ENCODE measurements at regions not wholly inside any gene's neighbourhood (a gene's known extent, or its start where the extent isn't known, plus 50 kb on each side); places are given as distances from the start of the nearest gene placed in this dataset.
A peak's percentile ranks its signal among the peaks of the same experiment; 100 is the strongest.

DNA sequence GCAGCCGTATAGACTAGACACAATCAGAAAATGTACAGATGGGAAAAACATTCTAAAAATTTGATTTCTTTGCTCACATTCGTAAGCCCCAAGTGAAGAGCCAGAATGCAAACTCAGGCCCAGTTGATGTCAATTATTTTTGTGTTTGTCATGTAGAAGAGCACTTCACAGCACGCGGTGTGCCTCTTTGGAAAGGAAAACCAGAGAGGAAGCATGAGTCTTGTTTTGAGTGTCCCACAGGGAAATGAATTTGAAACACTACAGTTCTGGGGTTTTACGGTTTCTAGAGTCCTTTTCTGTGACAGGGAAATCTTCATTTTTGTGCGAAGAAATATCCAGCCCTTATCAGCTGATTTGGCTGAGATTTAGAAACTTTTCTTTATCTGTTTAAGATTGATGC is 554.6 kb upstream of the BOD1L1 start:
- TF ChIP-seq, protein P1, sequence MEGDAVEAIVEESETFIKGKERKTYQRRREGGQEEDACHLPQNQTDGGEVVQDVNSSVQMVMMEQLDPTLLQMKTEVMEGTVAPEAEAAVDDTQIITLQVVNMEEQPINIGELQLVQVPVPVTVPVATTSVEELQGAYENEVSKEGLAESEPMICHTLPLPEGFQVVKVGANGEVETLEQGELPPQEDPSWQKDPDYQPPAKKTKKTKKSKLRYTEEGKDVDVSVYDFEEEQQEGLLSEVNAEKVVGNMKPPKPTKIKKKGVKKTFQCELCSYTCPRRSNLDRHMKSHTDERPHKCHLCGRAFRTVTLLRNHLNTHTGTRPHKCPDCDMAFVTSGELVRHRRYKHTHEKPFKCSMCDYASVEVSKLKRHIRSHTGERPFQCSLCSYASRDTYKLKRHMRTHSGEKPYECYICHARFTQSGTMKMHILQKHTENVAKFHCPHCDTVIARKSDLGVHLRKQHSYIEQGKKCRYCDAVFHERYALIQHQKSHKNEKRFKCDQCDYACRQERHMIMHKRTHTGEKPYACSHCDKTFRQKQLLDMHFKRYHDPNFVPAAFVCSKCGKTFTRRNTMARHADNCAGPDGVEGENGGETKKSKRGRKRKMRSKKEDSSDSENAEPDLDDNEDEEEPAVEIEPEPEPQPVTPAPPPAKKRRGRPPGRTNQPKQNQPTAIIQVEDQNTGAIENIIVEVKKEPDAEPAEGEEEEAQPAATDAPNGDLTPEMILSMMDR (IDR thresholded peaks at IDR 0.05) = no peak
- H3K79me2 ChIP-seq = no peaks in the 10 kb centered on the region
- no peaks in the 10 kb centered on the region for H3K36me3 ChIP-seq (ENCODE audit: control insufficient read depth, insufficient read depth, low read length)
- H3K4me1 ChIP-seq = peaks cover 9% of the 10 kb centered on the region
- H2AFZ ChIP-seq = no peak overlapping the region
- H3K27me3 ChIP-seq (ENCODE audit: control insufficient read depth, insufficient read depth, low read length) = no peaks in the 10 kb centered on the region
- H3K4me3 ChIP-seq (ENCODE audit: low read depth, low read length) = no peak overlapping the region
- no peaks in the 10 kb centered on the region for H3K9me3 ChIP-seq (ENCODE audit: control insufficient read depth, low read length)
- H3K27ac ChIP-seq = no peak overlapping the region
- no peak overlapping the region for H3K9ac ChIP-seq
- no peak overlapping the region for H3K4me2 ChIP-seq (ENCODE audit: low read length)

DNA sequence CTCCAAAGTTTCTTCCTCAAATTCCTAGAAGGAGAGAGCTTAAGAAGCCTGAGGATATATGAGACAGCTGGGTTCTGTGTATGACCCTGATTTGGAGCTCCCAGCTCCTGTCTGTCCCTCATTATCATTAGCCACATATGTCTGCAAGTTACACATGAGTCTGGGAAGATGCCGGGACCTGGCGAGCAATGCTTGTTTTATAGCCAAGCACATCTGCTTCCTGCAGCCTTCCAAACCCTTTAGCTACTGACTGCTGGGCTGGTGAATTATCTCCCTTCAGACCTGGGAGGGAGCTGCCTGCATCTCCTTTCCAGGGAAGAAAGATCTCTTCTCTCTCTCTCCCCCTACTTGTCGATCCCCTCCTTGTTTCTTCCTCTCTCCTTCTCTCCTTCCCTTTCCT is 556.7 kb upstream of the BOD1L1 start:
- Histone ChIP-seq H3K27me3 (ENCODE audit: control insufficient read depth, insufficient read depth, low read length) (no peaks in the 10 kb centered on the region), H3K4me3 (ENCODE audit: low read depth, low read length) (no peak overlapping the region), H3K27ac (no peak overlapping the region), H3K9ac (no peak overlapping the region), H3K36me3 (ENCODE audit: control insufficient read depth, insufficient read depth, low read length) (no peaks in the 10 kb centered on the region), H3K79me2 (no peaks in the 10 kb centered on the region), H3K4me1 (peaks cover 6% of the 10 kb centered on the region), H3K9me3 (ENCODE audit: control insufficient read depth, low read length) (no peaks in the 10 kb centered on the region), H3K4me2 (ENCODE audit: low read length) (no peak overlapping the region), H2AFZ (peak overlapping the region; percentile 33)
- TF ChIP-seq, protein P1 (IDR thresholded peaks at IDR 0.05) = no peak

DNA sequence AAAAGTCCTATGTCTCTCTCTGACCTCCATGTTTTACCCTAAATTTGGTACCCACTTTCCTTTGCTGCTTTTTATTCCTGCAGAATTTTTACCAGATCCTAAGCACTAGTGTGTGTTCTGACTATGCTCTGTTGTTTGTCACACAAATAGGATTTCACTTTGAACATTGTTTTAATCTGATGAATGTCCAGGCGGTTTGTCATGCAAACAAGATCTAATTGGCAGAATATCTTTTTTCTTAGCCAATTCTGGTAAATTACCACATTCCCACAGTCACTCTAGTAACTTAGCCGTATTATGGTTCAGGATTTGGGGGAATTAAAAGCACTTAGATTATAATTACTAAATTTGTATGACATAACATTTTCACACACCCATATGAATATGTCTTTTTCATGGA is 557.2 kb upstream of the BOD1L1 start:
- Histone ChIP-seq H3K27ac (no peak overlapping the region), H3K9ac (no peak overlapping the region), H2AFZ (no peak overlapping the region), H3K79me2 (no peaks in the 10 kb centered on the region), H3K4me2 (ENCODE audit: low read length) (no peak overlapping the region), H3K4me1 (peaks cover 6% of the 10 kb centered on the region), H3K27me3 (ENCODE audit: control insufficient read depth, insufficient read depth, low read length) (no peaks in the 10 kb centered on the region), H3K4me3 (ENCODE audit: low read depth, low read length) (no peak overlapping the region), H3K9me3 (ENCODE audit: control insufficient read depth, low read length) (no peaks in the 10 kb centered on the region), H3K36me3 (ENCODE audit: control insufficient read depth, insufficient read depth, low read length) (no peaks in the 10 kb centered on the region)
- TF ChIP-seq, protein P1 (IDR thresholded peaks at IDR 0.05) = no peak

DNA sequence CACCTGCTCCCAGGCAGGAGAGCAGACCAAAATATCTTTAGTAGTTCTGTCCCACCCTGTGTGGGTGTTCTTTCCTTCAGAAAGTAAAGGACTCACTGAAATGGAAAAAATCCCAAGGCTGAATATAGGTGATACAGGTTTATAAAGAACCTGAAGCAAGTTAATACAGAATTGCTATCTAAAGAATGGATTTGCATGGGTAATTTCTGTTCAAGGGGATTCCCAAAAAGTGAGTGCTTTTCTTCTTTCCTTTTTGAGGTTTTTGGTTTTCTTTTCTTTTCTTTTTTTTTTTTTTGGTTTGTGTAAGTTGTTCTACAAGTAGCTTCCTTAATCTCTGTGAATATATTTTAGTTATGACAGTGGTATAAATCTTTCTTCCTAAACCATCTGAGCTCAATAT is 560.7 kb upstream of the BOD1L1 start:
- peaks cover 6% of the 10 kb centered on the region for H3K4me1 ChIP-seq
- H3K79me2 ChIP-seq = no peaks in the 10 kb centered on the region
- H3K4me2 ChIP-seq (ENCODE audit: low read length) = no peak overlapping the region
- TF ChIP-seq, protein P1 (IDR thresholded peaks at IDR 0.05) = no peak
- no peak overlapping the region for H2AFZ ChIP-seq
- no peak overlapping the region for H3K9ac ChIP-seq
- no peak overlapping the region for H3K4me3 ChIP-seq (ENCODE audit: low read depth, low read length)
- no peaks in the 10 kb centered on the region for H3K27me3 ChIP-seq (ENCODE audit: control insufficient read depth, insufficient read depth, low read length)
- H3K27ac ChIP-seq = no peak overlapping the region
- H3K36me3 ChIP-seq (ENCODE audit: control insufficient read depth, insufficient read depth, low read length) = no peaks in the 10 kb centered on the region
- no peaks in the 10 kb centered on the region for H3K9me3 ChIP-seq (ENCODE audit: control insufficient read depth, low read length)

DNA sequence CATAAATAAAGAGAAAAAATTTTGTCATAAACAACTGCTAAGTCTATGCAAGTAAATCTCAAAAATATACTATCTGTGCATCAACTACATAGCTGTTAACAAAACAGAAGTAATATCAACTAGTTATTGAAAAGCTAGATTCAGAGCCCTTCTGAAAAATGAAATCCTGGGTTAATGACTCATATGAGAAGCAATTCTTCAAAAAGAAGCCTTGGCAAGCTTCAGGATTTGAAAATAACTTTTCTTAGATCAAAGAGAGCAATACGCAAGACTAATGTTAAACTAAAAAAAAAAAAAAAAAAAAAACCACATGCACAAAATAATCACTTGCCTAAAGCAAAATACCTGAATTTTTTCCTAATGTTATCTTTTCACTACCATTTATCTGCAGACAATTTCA is 566.1 kb upstream of the BOD1L1 start:
- H2AFZ ChIP-seq = no peak overlapping the region
- TF ChIP-seq, protein P1 (IDR thresholded peaks at IDR 0.05) = no peak

More for the DNA sequence above, 566.1 kb upstream of the BOD1L1 start:
- H3K79me2 ChIP-seq = no peaks in the 10 kb centered on the region
- no peak overlapping the region for H3K4me3 ChIP-seq (ENCODE audit: low read depth, low read length)
- no peaks in the 10 kb centered on the region for H3K27me3 ChIP-seq (ENCODE audit: control insufficient read depth, insufficient read depth, low read length)
- no peak overlapping the region for H3K27ac ChIP-seq
- H3K9me3 ChIP-seq (ENCODE audit: control insufficient read depth, low read length) = no peaks in the 10 kb centered on the region
- H3K9ac ChIP-seq = no peak overlapping the region
- no peaks in the 10 kb centered on the region for H3K36me3 ChIP-seq (ENCODE audit: control insufficient read depth, insufficient read depth, low read length)
- no peaks in the 10 kb centered on the region for H3K4me1 ChIP-seq
- H3K4me2 ChIP-seq (ENCODE audit: low read length) = no peak overlapping the region
